ENCODE measurements at regions not wholly inside any gene's neighbourhood (a gene's known extent, or its start where the extent isn't known, plus 50 kb on each side); places are given as distances from the start of the nearest gene placed in this dataset.
"Not testable (repeated sequence)": the region's sequence is repeated elsewhere in the genome, so short reads cannot be mapped to it uniquely, and the experiment has no call there.

DNA sequence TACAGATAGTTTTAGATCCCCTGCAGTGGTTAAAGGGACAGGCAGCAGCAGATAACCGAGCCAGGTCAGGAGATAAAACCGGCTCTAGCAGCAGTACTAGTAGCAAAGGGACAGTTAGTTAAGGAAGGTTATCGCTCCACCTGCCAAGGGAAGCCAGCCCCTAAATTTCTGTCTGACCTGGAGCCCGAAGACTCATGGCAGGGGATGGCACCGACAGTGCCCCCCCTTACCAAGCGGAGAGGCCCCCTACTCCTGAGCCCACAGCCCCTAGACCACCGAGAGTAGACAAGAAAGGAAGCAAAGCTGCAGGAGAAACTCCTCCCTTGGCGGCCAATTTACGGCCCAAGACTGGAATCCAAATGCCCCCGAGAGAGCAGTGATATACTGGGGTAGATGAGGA lies 61.3 kb upstream of the MAGEC2 start:
- Histone ChIP-seq H3K9me3 (ENCODE audit: control insufficient read depth in 2 of 3, insufficient read depth in 1 of 3, low read length in 3 of 3) (no peaks in the 10 kb centered on the region), H3K27me3 (ENCODE audit: control insufficient read depth, insufficient read depth, low read length) (no peaks in the 10 kb centered on the region), H3K4me1 (ENCODE audit: control insufficient read depth in 2 of 3, insufficient read depth in 2 of 3, low read depth in 1 of 3, low read length in 3 of 3) (no peaks in the 10 kb centered on the region), H3K27ac (ENCODE audit: low read depth in 2 of 2, low read length in 2 of 2) (no peak overlapping the region), H3K9ac (ENCODE audit: low read length in 3 of 3) (no peak overlapping the region), H3K4me3 (ENCODE audit: low read length in 3 of 3) (no peak overlapping the region), H3K36me3 (ENCODE audit: control insufficient read depth in 2 of 3, insufficient read depth in 3 of 3, low read length in 3 of 3) (no peaks in the 10 kb centered on the region)
- TF ChIP-seq, protein P1, sequence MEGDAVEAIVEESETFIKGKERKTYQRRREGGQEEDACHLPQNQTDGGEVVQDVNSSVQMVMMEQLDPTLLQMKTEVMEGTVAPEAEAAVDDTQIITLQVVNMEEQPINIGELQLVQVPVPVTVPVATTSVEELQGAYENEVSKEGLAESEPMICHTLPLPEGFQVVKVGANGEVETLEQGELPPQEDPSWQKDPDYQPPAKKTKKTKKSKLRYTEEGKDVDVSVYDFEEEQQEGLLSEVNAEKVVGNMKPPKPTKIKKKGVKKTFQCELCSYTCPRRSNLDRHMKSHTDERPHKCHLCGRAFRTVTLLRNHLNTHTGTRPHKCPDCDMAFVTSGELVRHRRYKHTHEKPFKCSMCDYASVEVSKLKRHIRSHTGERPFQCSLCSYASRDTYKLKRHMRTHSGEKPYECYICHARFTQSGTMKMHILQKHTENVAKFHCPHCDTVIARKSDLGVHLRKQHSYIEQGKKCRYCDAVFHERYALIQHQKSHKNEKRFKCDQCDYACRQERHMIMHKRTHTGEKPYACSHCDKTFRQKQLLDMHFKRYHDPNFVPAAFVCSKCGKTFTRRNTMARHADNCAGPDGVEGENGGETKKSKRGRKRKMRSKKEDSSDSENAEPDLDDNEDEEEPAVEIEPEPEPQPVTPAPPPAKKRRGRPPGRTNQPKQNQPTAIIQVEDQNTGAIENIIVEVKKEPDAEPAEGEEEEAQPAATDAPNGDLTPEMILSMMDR (IDR thresholded peaks at IDR 0.05; ENCODE audit: borderline replicate concordance, extremely low read depth, insufficient read depth): no peak
- intact Hi-C loops (cut with DNase I): no loop called here
- DNase-seq: no peak
- no peak for FAIRE-seq

DNA sequence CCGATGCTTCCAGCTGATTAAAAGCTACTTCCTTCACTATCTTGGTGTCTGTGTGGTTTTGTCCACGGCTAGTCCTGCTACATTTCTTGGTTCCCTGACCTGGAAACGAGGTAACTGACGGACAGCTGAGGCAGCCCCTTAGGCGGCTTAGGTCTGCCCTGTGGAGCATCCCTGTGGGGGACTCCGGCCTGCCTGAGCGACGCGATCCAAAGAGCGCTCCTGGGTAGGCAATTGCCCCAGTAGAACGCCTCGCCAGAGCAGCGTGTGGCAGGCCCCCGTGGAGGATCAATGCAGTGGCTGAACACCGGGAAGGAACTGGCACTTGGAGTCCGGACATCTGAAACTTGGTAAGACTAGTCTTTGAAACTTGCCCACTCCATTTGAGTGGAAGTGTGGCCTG lies 60.5 kb upstream of the MAGEC2 start:
- FAIRE-seq; H3K36me3 ChIP-seq (ENCODE audit: control insufficient read depth in 2 of 3, insufficient read depth in 3 of 3, low read length in 3 of 3); H3K9ac ChIP-seq (ENCODE audit: low read length in 3 of 3); H3K4me1 ChIP-seq (ENCODE audit: control insufficient read depth in 2 of 3, insufficient read depth in 2 of 3, low read depth in 1 of 3, low read length in 3 of 3); H3K27me3 ChIP-seq (ENCODE audit: control insufficient read depth, insufficient read depth, low read length); H3K27ac ChIP-seq (ENCODE audit: low read depth in 2 of 2, low read length in 2 of 2); intact Hi-C loops (cut with DNase I); H3K4me3 ChIP-seq (ENCODE audit: low read length in 3 of 3); DNase-seq; H3K9me3 ChIP-seq (ENCODE audit: control insufficient read depth in 2 of 3, insufficient read depth in 1 of 3, low read length in 3 of 3): not testable (repeated sequence)

DNA sequence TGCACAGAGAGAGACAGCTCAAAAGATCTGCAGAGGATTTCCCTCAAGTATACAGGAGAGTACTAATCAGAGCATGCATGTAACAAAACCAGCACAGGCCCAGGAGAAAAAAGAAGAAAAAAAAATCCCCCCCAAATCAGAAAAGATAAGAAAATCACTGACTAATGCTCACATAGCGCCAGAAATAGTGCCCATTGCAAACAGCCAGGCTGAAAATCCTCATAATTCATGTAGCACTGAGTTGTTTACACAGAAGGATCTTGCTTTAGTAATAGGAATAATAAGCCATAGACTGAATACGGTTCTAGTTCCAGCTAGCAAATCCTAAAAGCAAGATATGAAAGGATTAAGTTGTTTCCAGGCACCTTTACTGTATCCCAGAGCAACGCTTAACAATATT lies 51.8 kb upstream of the MAGEC2 start:
- Histone ChIP-seq H3K4me1 (ENCODE audit: control insufficient read depth in 2 of 3, insufficient read depth in 2 of 3, low read depth in 1 of 3, low read length in 3 of 3) (no peaks in the 10 kb centered on the region), H3K36me3 (ENCODE audit: control insufficient read depth in 2 of 3, insufficient read depth in 3 of 3, low read length in 3 of 3) (no peaks in the 10 kb centered on the region), H3K4me3 (ENCODE audit: low read length in 3 of 3) (no peak overlapping the region), H3K9ac (ENCODE audit: low read length in 3 of 3) (no peak overlapping the region), H3K27ac (ENCODE audit: low read depth in 2 of 2, low read length in 2 of 2) (no peak overlapping the region), H3K27me3 (ENCODE audit: control insufficient read depth, insufficient read depth, low read length) (no peaks in the 10 kb centered on the region), H3K9me3 (ENCODE audit: control insufficient read depth in 2 of 3, insufficient read depth in 1 of 3, low read length in 3 of 3) (no peaks in the 10 kb centered on the region)
- intact Hi-C loops (cut with DNase I): no loop called here
- TF ChIP-seq, protein P1 (IDR thresholded peaks at IDR 0.05; ENCODE audit: borderline replicate concordance, extremely low read depth, insufficient read depth): no peak
- FAIRE-seq (no peak), DNase-seq (no peak)

Data from kidney (tissue), 13 donors.